HCT116 (cell line): ENCODE measurements at regions not wholly inside any gene's neighbourhood (a gene's known extent, or its start where the extent isn't known, plus 50 kb on each side); places are given as distances from the start of the nearest gene placed in this dataset.

Experiments
- ATAC-seq: fragments of 200-7000 bp; cut with Tn5 transposase; 2 replicates; pipeline ENCODE4 v1.9.1; 2020; ENCODE audit warnings: mild to moderate bottlenecking, moderate library complexity
- BruUV-seq: library from RNA; stranded (reverse); fragments of 400-500 nt; replicated peaks from 2 replicates; lab custom pipeline; 2021; lab: Mats Ljungman, UMichigan
- CTCF ChIA-PET: fragments of 300-600 bp; sonication (Branson Sonifier 250); formaldehyde crosslinking; loops from one replicate; lab custom pipeline; 2021; ENCODE audit warnings: antibody characterized with exemption; lab: Charles Lee
- POLR2A ChIA-PET: fragments of 300-600, 350-600 bp; sonication (Branson Sonifier 250); formaldehyde crosslinking; loops from one replicate; lab custom pipeline; 2021; ENCODE audit warnings: antibody characterized with exemption; lab: Charles Lee
- RAD21 ChIA-PET, 2 experiments: fragments of 300-600 bp; sonication (Branson Sonifier 250); formaldehyde crosslinking; loops; one replicate each; lab custom pipeline; 2023; ENCODE audit warnings: low total read pairs in 2 of 2; ENCODE audit not compliant: uncharacterized antibody in 2 of 2, unreplicated experiment in 2 of 2, low non-redundant PET in 1 of 2; lab: Charles Lee
- DNase-seq: peaks from one replicate; pipeline ENCODE4 v3.0.0-alpha.2; 2010; ENCODE audit warnings: low read depth, low spot score
- H2AFZ ChIP-seq: fragments of 200-600 bp; shearing (Covaris generic), sonication (generic); 2 replicates; pipeline ENCODE4 v1.6.1; 2017; ENCODE audit warnings: low read depth, mixed run types, mixed read lengths, antibody characterized with exemption, low read length; ENCODE audit not compliant: poor library complexity, severe bottlenecking
- H3K27ac ChIP-seq: 2 replicates; pipeline ENCODE4 v1.5.1; 2012; ENCODE audit warnings: low read depth, low read length
- H3K27me3 ChIP-seq: fragments of 200-600 bp; sonication (generic); 2 replicates; pipeline ENCODE4 v1.6.1; 2016; ENCODE audit warnings: mixed run types, low read length, mixed read lengths; ENCODE audit not compliant: insufficient read depth
- H3K36me3 ChIP-seq, 2 experiments: fragments of 200-500 bp in 1 of 2; fragments of 200-600 bp in 1 of 2; sonication (Bioruptor generic) in 1 of 2; sonication (generic) in 1 of 2; 2 replicates each; pipeline versions ENCODE4 v1.5.1 to v1.6.1; 2014 to 2016; ENCODE audit warnings: low read length in 2 of 2, inconsistent platforms in 1 of 2, mixed read lengths in 1 of 2, mixed run types in 1 of 2; ENCODE audit not compliant: insufficient read depth in 2 of 2, control insufficient read depth in 1 of 2
- H3K4me1 ChIP-seq, 2 experiments: fragments of 200-600 bp in 1 of 2; sonication (generic) in 1 of 2; 2 replicates each; pipeline versions ENCODE4 v1.5.1 to v1.6.1; 2012 to 2017; ENCODE audit warnings: low read length in 2 of 2, inconsistent platforms in 1 of 2, mild to moderate bottlenecking in 1 of 2, mixed read lengths in 1 of 2, mixed run types in 1 of 2, moderate library complexity in 1 of 2; ENCODE audit not compliant: insufficient read depth in 2 of 2, control insufficient read depth in 1 of 2
- H3K4me2 ChIP-seq: fragments of 200-600 bp; sonication (generic); 2 replicates; pipeline ENCODE4 v1.6.1; 2017; ENCODE audit warnings: mixed run types, low read length, mixed read lengths
- H3K4me3 ChIP-seq, 2 experiments: fragments of 200-600 bp in 1 of 2; sonication (generic) in 1 of 2; replicated peaks in 1 of 2; 2 replicates each; pipeline ENCODE4 v1.5.1; 2011 to 2016; ENCODE audit warnings: low read length in 2 of 2, control low read depth in 1 of 2, low read depth in 1 of 2, mild to moderate bottlenecking in 1 of 2, mixed read lengths in 1 of 2, mixed run types in 1 of 2
- H3K79me2 ChIP-seq: fragments of 200-600 bp; sonication (generic); 2 replicates; pipeline ENCODE4 v1.6.1; 2017; ENCODE audit warnings: mild to moderate bottlenecking, mixed run types, low read length, moderate library complexity, mixed read lengths; ENCODE audit not compliant: insufficient read depth
- H3K9ac ChIP-seq: fragments of 200-600 bp; sonication (generic); 2 replicates; pipeline ENCODE4 v1.6.1; 2016; ENCODE audit warnings: low read length, mixed read lengths
- H3K9me2 ChIP-seq: fragments of 200-600 bp; sonication (generic), shearing (Covaris generic); 2 replicates; pipeline ENCODE4 v1.6.1; 2017; ENCODE audit warnings: mixed run types, mild to moderate bottlenecking, moderate library complexity; ENCODE audit not compliant: insufficient read depth
- H3K9me3 ChIP-seq, 2 experiments: fragments of 200-500 bp in 1 of 2; fragments of 200-600 bp in 1 of 2; sonication (Bioruptor generic) in 1 of 2; sonication (generic) in 1 of 2; 2 replicates each; pipeline ENCODE4 v1.6.1; 2014 to 2017; ENCODE audit warnings: low read length in 2 of 2, mixed read lengths in 2 of 2, inconsistent platforms in 1 of 2, low read depth in 1 of 2, mild to moderate bottlenecking in 1 of 2, mixed run types in 1 of 2, moderate library complexity in 1 of 2; ENCODE audit not compliant: control insufficient read depth in 1 of 2, insufficient read depth in 1 of 2
- H4K20me1 ChIP-seq: fragments of 200-600 bp; sonication (generic), shearing (Covaris generic); 2 replicates; pipeline ENCODE4 v1.6.1; 2017; ENCODE audit warnings: mixed run types, mild to moderate bottlenecking, moderate library complexity; ENCODE audit not compliant: insufficient read depth
- CTCF ChIP-seq, 3 experiments: fragments of 200-600 bp in 1 of 3; sonication (generic) in 1 of 3; IDR thresholded peaks in 2 of 3; conservative IDR thresholded peaks in 1 of 3; 2 replicates each; pipeline ENCODE4 v1.5.1; 2012 to 2017; ENCODE audit warnings: low read depth in 2 of 3, low read length in 2 of 3, antibody characterized with exemption in 1 of 3, borderline replicate concordance in 1 of 3, control low read depth in 1 of 3, mild to moderate bottlenecking in 1 of 3, mixed read lengths in 1 of 3, mixed run types in 1 of 3, moderate library complexity in 1 of 3; ENCODE audit not compliant: insufficient read depth in 1 of 3
- ELF1 ChIP-seq: IDR thresholded peaks from 2 replicates; pipeline ENCODE4 v1.6.1; 2012; ENCODE audit warnings: low read depth, borderline replicate concordance
- EZH2 ChIP-seq: fragments of 200-600 bp; sonication (generic); IDR thresholded peaks from 2 replicates; pipeline ENCODE4 v1.6.1; 2017; ENCODE audit warnings: antibody characterized with exemption, mixed run types
- EZH2phosphoT487 ChIP-seq: fragments of 200-600 bp; IDR thresholded peaks from 2 replicates; pipeline ENCODE4 v1.6.1; 2018; ENCODE audit warnings: antibody characterized with exemption, borderline replicate concordance
- POLR2A ChIP-seq: IDR thresholded peaks from 2 replicates; pipeline ENCODE4 v1.7.0; 2011; ENCODE audit warnings: borderline replicate concordance; ENCODE audit not compliant: insufficient read depth, insufficient read length; ENCODE audit errors: extremely low read depth
- RAD21 ChIP-seq: IDR thresholded peaks from 2 replicates; pipeline ENCODE4 v1.6.1; 2012; ENCODE audit warnings: low read depth, mild to moderate bottlenecking
- REST ChIP-seq: IDR thresholded peaks from 2 replicates; pipeline ENCODE4 v1.6.1; 2012; ENCODE audit warnings: low read depth
- SIN3A ChIP-seq: IDR thresholded peaks from 2 replicates; pipeline ENCODE4 v1.6.1; 2012; ENCODE audit warnings: low read depth
- SP1 ChIP-seq: IDR thresholded peaks from 2 replicates; pipeline ENCODE4 v1.6.1; 2012; ENCODE audit warnings: low read depth
- SRF ChIP-seq: IDR thresholded peaks from 2 replicates; pipeline ENCODE4 v1.6.1; 2012; ENCODE audit warnings: low read depth
- YY1 ChIP-seq: IDR thresholded peaks from 2 replicates; pipeline ENCODE4 v1.6.1; 2011; ENCODE audit warnings: low read length, low read depth, moderate library complexity, mild to moderate bottlenecking; ENCODE audit not compliant: insufficient replicate concordance; ENCODE audit errors: extremely low read depth
- ZBTB33 ChIP-seq: IDR thresholded peaks from 2 replicates; pipeline ENCODE4 v1.6.1; 2011; ENCODE audit warnings: mild to moderate bottlenecking, low read length, moderate library complexity; ENCODE audit not compliant: insufficient replicate concordance; ENCODE audit errors: extremely low read depth
- intact Hi-C: fragments of 100-400 bp; cut with micrococcal nuclease; formaldehyde crosslinking; loops from 2 replicates; pipeline ENCODE4 v1.10.0; 2022

GRCh38 chr5:6910950-6911349, 197.7 kb downstream of the TENT4A start:
- Histone ChIP-seq H2AFZ (no peak overlapping the region), H4K20me1 (no peaks in the 10 kb centered on the region), H3K9ac (no peak overlapping the region), H3K27ac (no peak overlapping the region), H3K27me3 (no peaks in the 10 kb centered on the region), H3K36me3 (no peaks in the 10 kb centered on the region), H3K9me2 (no peaks in the 10 kb centered on the region), H3K79me2 (no peaks in the 10 kb centered on the region), H3K4me3 (no peak overlapping the region), H3K9me3 (no peaks in the 10 kb centered on the region), H3K4me2 (no peak overlapping the region), H3K4me1 (no peaks in the 10 kb centered on the region)
- POLR2A ChIA-PET: no interaction called here
- no TSS peak for BruUV-seq
- DNase-seq (no peak), ATAC-seq (no peak)
- CTCF ChIA-PET: no interaction called here
- no peak for TF ChIP-seq POLR2A
- no peak for TF ChIP-seq RAD21
- no peak for TF ChIP-seq ELF1
- TF ChIP-seq SRF: no peak
- TF ChIP-seq SIN3A: no peak
- no peak for TF ChIP-seq EZH2
- TF ChIP-seq ZBTB33: no peak
- TF ChIP-seq REST: no peak
- TF ChIP-seq EZH2phosphoT487: no peak
- no peak for TF ChIP-seq CTCF (IDR thresholded peaks at IDR 0.05 in 2 of 3, conservative IDR thresholded peaks at IDR 0.05 in 1 of 3; ENCODE audit: borderline replicate concordance in 1 of 3, insufficient read depth in 1 of 3, low read depth in 2 of 3, low read length in 2 of 3)
- no peak for TF ChIP-seq YY1
- TF ChIP-seq SP1: no peak
- RAD21 ChIA-PET: no interaction called here
- intact Hi-C loops: no loop called here
